GM12872 (cell line): ENCODE measurements at regions not wholly inside any gene's neighbourhood (a gene's known extent, or its start where the extent isn't known, plus 50 kb on each side); places are given as distances from the start of the nearest gene placed in this dataset.

ENCODE experiments used
- TF ChIP-seq, protein P1 (sequence below): IDR thresholded peaks from 3 replicates; pipeline ENCODE4 v1.5.1; 2011; ENCODE audit warnings: low read depth, mild to moderate bottlenecking, low read length, moderate library complexity; ENCODE audit not compliant: insufficient read depth

DNA sequence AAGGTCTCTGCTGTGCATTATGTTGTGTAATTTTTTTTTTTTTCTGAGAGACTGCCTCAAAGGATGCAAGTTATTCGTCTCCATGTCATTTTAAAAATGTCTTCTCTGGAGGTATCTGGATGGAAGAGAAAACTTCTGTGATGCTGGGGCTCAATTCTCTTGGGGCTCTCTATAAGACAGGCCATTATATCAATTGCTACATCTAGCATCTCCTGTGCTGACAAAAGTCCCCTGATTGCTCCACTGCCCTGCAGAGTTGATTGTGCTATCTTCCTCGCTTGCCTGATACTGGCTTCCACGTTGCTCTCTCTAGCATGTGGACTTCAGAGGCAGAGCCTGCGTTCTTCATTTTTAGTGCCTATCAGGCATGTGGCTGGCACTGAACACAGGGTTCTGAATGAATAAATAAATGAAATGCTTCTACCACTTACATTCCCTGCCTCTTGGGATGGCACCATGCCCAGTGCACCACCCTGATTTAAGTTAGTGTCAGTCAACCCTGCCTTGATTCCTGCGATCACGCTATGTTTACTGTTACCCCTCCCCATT, 1035.5 kb upstream of the EEF2KMT start:
- TF ChIP-seq, protein P1, sequence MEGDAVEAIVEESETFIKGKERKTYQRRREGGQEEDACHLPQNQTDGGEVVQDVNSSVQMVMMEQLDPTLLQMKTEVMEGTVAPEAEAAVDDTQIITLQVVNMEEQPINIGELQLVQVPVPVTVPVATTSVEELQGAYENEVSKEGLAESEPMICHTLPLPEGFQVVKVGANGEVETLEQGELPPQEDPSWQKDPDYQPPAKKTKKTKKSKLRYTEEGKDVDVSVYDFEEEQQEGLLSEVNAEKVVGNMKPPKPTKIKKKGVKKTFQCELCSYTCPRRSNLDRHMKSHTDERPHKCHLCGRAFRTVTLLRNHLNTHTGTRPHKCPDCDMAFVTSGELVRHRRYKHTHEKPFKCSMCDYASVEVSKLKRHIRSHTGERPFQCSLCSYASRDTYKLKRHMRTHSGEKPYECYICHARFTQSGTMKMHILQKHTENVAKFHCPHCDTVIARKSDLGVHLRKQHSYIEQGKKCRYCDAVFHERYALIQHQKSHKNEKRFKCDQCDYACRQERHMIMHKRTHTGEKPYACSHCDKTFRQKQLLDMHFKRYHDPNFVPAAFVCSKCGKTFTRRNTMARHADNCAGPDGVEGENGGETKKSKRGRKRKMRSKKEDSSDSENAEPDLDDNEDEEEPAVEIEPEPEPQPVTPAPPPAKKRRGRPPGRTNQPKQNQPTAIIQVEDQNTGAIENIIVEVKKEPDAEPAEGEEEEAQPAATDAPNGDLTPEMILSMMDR = no peak

DNA sequence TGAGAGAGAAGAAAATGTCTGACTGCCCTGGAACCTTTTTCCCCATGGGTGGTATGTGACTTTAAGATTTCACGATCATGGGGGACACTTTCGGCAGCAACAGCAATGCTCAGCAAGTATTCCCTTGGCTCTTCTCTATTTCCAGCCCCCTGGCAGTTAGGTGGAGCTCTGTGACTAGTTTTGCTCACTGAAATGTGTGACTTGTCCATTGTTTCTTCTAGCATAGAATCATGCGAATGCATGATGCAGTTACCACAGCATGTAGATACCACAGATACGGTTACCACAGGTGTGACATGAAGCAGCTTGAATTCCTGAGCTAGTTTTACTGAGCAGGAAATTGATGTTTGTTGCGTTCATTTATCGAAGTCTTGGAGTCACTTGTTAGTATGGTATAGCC, 1034.5 kb upstream of the EEF2KMT start:
- TF ChIP-seq, protein P1 = no peak

DNA sequence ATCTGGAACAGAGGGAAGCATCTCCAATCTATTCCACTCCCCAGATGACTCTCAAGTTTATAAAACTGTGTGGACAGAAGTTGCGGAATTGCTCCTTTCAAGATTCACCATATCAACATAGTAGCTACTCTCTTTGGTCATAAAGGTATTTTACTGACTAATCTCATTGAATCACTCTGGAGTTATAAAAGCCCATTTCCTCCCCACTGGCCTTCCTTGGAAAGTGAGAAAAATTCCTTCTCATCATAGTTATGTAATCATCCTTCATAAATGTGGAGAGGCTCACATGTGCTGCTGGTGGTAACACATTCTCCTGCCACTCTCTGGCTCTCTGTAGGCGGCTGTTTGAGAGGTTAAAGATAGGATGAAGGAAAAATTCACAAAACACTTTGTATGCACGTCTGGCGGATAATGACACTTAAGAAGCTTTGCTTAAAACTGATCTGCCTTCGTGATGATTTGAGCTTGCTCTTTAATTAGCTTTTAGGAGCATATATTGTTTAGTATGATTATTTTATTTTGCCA, 1034.0 kb upstream of the EEF2KMT start:
- TF ChIP-seq, protein P1 = no peak

DNA sequence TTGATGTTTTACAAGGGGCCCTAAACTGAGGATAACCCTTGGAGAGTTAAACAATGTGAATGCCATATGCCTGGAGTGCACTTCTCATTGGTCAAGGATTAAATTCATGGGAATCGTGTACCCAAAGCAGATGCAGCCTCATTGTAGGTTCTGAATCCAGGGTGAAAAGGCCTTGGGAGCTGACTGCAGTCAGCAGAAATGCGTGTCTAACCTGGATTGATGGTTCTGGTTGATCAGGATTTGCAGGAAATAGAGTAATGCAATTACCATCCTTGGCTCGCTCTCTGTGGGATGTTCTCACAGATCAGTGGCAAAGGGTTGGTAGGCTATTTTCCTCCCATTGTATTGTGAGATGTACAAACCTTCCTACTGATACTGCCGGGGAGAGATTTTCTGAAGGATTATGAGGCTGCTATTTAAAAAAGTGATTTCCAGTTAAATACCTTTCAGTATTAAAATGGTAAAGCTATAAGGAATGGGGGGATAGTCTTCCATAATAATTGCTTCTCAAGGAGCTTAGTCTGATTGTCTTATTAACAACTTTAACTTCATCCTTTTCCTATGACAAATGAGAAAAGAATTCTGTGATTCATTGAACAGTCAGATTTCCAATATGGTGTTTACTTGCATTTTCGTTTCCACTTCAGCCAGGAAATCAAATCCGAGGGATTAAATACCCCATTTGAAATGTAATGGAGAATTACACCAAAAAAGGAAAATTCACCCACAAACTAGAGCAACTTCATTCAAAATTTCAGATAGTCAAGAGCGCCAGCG, 1028.1 kb upstream of the EEF2KMT start:
- TF ChIP-seq, protein P1 = no peak

DNA sequence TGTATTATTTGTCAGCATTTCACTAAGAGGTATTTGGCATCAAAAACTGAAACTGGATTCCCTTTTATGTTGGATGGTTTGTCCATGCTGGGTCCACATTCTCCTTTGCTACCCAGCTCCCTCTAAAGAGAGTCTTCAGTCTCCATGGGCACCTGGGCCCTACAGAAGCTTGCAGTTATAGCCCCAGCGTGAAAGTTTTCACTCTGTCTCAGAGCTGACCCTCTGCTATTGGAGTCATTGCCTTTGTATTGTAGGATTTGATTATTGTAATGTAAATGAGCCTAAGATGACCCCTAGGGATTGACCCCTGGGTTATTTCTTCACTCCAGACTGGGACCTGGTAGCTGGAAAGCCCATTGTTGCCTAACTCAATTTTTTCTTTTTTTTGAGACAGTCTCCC, 1026.5 kb upstream of the EEF2KMT start:
- TF ChIP-seq, protein P1 = no peak

DNA sequence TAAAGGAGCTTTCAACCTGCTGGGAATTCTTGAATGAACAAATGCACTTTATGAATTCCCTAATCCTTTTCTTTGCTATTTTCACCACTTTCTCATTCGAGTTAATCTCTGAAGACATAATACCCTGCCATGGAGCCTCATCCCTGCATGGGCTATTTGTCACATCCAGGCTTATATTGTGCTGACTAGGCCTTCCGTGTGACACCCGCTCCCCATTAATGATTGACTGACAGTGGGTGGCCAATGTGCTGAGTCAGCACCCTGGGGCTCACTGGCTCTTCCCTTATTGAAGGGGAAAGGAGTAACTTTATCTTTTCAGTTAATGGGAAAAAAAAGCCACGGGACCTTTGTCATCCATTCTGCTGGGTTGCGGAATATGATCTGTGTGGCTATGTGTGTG, 1024.8 kb upstream of the EEF2KMT start:
- TF ChIP-seq, protein P1 = no peak

DNA sequence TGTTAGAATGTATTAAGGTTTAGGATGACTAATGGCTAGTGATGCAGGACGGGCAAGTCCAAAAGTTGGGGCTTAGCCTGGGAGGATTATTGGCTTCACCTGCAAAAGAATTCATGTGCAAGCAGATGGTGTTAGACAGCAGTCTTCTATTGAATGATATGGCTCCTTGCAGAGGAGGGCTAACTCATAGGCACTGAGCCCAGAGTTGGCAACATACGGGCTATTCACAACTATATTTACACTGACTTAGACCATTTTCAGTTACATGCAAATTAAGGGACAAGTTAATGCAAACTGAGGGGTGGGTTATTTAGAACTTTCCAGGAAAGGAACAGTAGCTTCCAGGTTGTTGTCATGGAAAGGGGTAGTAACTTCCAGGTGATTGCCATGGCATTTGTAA, 1017.1 kb upstream of the EEF2KMT start:
- TF ChIP-seq, protein P1 = no peak
